GM04503 (cell line): ENCODE measurements at regions not wholly inside any gene's neighbourhood (a gene's known extent, or its start where the extent isn't known, plus 50 kb on each side); places are given as distances from the start of the nearest gene placed in this dataset.
A peak's percentile ranks its signal among the peaks of the same experiment; 100 is the strongest.

ENCODE experiments used
- DNase-seq: peaks from one replicate; pipeline ENCODE4 v3.0.0-alpha.2; 2012; ENCODE audit warnings: low read depth

GRCh38 chr12:116402163-116402939 is 124.9 kb upstream of the MED13L start:
- DNase-seq, result no peak

GRCh38 chr12:116403546-116403945 is 126.1 kb upstream of the MED13L start:
- no peak for DNase-seq

- no peak for DNase-seq
Observed at GRCh38 chr12:116404247-116404646, 126.8 kb upstream of the MED13L start.

- no peak for DNase-seq
Observed at GRCh38 chr12:116404913-116405611, 127.6 kb upstream of the MED13L start.

- DNase-seq, result peak; percentile 92
Observed at GRCh38 chr12:116406529-116406928, 129.0 kb upstream of the MED13L start.

- no peak for DNase-seq
Observed at GRCh38 chr12:116408489-116409250, 131.2 kb upstream of the MED13L start.

- DNase-seq, result no peak
Observed at GRCh38 chr12:116411977-116412376, 134.5 kb upstream of the MED13L start.

GRCh38 chr12:116414891-116415290 is 137.4 kb upstream of the MED13L start:
- no peak for DNase-seq

GRCh38 chr12:116415408-116416108 is 138.1 kb upstream of the MED13L start:
- DNase-seq, result no peak

GRCh38 chr12:116416166-116416565 is 138.7 kb upstream of the MED13L start:
- no peak for DNase-seq

GRCh38 chr12:116418551-116418950 is 140.6 kb upstream of the MAP1LC3B2 start:
- no peak for DNase-seq

GRCh38 chr12:116420227-116420880 is 138.8 kb upstream of the MAP1LC3B2 start:
- no peak for DNase-seq

- no peak for DNase-seq
Observed at GRCh38 chr12:116421785-116422538, 137.2 kb upstream of the MAP1LC3B2 start.

GRCh38 chr12:116423094-116423493 is 136.1 kb upstream of the MAP1LC3B2 start:
- peak; percentile 81 for DNase-seq

- DNase-seq, result no peak
Observed at GRCh38 chr12:116425256-116426193, 133.7 kb upstream of the MAP1LC3B2 start.

GRCh38 chr12:116426391-116427136 is 132.6 kb upstream of the MAP1LC3B2 start:
- peak; percentile 95 for DNase-seq

- no peak for DNase-seq
Observed at GRCh38 chr12:116427200-116427930, 131.8 kb upstream of the MAP1LC3B2 start.

- DNase-seq, result no peak
Observed at GRCh38 chr12:116429826-116430360, 129.3 kb upstream of the MAP1LC3B2 start.
